Eye (tissue), 1 donor: ENCODE measurements at regions not wholly inside any gene's neighbourhood (a gene's known extent, or its start where the extent isn't known, plus 50 kb on each side); places are given as distances from the start of the nearest gene placed in this dataset.

ENCODE experiments used
- DNase-seq: peaks from one replicate; pipeline ENCODE4 v3.0.0-alpha.2; 2015

DNA sequence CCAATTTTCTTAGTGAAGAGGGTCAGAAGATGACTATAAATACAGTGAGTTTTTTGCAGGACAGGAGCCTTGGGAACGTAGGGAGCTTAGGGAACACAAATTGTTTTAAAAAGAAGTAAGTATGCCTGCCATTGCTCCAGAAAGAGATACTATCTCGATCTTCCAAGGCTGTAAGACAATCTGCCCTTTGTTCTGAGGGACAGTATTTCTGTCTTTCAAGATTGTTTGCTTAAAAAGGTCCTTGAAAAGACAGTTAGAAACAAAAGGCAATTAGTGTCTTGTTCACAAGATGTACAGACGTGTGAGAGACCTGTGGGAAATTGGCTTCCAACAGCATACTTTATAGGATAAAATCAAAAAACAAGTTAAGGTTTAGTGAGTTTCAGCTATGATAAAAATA lies 321.2 kb upstream of the FAR2 start:
- no peak for DNase-seq

DNA sequence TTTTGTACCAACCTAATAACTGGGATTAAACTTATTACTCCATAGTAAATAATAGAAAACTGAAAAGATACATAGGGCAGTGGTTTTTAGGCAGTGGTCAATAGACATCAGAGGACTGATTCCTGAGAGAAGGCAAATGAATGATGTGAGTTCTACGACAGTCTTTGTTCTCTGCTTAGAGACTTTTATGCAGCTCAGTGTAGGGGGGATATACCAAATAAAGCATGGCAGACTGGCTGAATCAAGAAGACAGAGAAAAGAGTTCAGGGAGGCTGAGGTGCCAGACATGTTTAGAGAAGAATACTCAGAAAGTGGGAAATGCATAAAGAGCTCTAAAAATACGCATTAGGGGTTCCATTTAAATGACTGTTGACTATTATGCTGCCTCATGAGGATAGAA lies 320.8 kb upstream of the FAR2 start:
- no peak for DNase-seq

- no peak for DNase-seq
These were observed 318.6 kb upstream of the FAR2 start for GRCh38 chr12:28830491-28830890.

DNA sequence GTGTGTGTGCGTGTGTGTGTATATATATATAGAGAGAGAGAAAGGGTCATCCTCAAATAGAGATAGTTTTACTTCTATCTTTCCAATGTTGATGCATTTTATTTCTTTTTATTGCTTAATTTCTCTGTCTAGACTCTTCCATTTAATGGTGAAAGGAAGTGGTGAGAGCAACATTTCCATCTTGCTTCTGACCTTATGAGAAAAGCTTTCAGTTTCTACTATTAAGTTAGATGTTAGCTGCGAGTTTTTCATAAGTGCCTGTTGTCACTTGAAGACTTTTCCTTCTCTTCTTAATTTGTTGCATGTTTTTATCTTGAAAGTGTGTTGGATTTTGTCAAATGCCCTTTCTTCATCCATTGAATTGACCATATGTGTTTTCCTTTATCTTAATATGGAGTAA lies 304.4 kb upstream of the FAR2 start:
- no peak for DNase-seq

GRCh38 chr12:28851781-28852180 lies 297.3 kb upstream of the FAR2 start:
- no peak for DNase-seq

GRCh38 chr12:28855761-28856310 lies 293.2 kb upstream of the FAR2 start:
- DNase-seq: no peak

DNA sequence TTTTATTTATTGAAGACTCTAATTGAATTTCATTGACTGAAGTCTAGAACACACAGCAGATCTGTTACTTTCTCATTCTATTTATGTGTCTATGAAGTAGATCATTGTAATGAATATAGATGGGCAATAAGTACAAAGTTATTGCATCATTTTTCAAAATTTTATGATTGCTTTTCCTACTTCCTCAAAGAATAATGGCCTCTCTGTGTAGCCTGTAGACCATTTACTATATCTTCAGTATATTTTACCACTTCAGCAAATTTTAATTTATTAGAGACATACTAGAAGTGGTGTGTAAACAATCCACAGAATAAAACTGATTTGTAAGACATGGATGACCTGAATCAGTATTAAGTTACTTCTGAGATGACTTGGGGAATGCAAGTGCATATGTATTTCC lies 291.7 kb upstream of the FAR2 start:
- no peak for DNase-seq

DNA sequence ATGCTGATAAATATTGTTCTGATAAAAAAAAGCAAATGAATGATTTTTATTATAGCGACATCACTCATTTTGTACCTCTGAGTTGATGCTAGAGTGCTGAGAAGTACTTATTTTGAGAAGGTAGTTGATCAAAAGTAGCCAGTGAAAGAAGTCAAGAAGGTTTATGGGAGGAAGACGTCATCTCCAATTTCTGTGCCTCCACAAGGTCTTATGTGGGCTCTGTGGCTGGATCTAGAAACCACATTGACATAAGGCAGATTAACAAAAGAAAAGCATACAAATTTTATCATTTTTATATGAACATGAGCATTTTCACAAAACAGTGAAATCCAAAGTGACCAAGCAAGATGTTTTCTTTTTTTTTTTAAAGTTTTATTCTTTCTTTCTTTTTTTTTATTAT lies 289.5 kb upstream of the FAR2 start:
- DNase-seq: no peak

GRCh38 chr12:28865776-28866175 lies 283.3 kb upstream of the FAR2 start:
- no peak for DNase-seq

- no peak for DNase-seq
These were observed 282.8 kb upstream of the FAR2 start for GRCh38 chr12:28866296-28866695.

- DNase-seq: no peak
These were observed 282.2 kb upstream of the FAR2 start for GRCh38 chr12:28866715-28867503.

GRCh38 chr12:28868414-28868813 lies 280.7 kb upstream of the FAR2 start:
- no peak for DNase-seq

- DNase-seq: no peak
These were observed 279.9 kb upstream of the FAR2 start for GRCh38 chr12:28869197-28869596.

DNA sequence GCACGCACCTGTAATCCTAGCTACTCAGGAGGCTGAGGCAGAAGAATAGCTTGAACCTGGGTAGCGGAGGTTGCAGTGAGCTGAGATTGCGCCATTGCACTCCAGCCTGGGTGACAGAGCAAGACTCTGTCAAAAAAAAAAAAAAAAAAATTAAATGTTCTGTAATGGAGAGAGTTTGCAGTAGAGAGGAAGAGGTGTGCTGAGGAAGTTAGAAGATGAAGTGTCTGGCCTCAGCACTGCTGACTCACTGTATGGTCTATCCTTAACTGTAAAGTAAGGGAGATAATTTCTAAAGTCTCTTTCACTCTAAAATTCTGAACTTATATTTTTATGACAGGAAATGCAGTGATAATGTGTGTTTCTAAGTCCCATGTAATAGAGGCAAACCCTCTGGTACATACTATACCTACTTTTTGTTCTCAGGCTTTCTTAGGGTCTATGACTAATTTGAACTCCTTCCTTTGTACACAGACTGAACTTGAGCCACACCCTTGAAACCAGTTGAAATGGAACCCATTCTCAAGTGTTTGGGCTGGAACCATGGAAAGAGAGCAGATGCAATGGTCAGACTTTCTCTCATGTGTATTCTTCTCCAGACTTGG lies 278.1 kb upstream of the FAR2 start:
- no peak for DNase-seq

DNA sequence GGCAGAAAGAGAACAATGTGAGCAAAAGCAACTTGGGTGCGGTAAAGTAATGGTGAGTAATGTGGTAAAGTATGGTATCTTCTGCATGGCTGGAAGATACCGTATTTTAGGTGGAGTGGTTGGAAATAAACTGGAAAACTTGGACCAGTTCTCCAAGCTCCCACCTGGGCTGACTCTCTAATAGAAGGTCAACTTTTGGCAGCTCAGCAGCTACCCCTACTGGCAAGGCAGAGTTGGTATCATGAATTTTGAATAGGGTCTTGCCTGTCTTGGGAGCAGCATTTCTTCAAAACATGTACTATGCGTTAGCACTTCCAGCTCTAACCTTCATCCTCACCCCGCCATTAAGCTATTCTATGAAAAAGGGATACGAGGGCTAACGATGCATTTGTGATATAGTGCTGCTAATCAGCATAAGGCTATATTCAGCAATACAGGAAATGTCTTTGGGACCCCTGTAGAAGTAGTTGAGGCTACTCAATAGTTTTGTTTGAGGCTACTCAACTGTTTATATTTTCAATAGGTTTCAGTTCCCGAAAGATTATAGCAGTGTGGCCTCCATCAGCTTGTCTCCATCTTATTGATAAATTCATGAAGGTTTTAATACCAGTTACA lies 276.3 kb upstream of the FAR2 start:
- peak; percentile 43 for DNase-seq

- DNase-seq: no peak
These were observed 274.3 kb upstream of the FAR2 start for GRCh38 chr12:28874758-28875157.

DNA sequence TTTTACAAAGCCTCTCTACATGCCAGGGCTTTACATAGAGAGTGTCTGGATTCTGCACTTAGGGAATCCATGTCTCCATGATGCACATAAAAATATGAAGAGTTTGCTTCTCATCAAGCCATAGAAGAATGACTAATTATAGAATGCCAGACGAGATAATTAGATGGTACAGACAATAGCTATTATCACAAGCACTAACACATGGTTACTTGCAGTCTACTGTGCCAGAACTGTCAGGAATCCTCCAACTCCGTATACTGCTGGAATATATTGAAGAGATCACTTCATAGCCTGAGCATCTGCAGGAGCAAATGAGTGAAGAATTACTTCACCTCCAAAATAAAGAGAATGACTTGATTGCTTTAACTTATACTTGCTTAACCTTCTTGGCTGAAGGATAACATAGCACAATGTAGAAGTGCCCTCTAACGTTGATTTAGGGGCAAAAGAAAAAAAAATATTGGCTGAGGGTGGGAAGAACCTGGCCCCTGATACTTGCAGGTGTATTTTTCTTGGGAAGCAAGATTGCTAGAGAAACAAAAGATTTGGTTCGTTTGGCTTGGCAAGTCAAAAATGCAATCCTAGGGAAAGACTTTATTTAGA lies 272.8 kb upstream of the FAR2 start:
- no peak for DNase-seq

- no peak for DNase-seq
These were observed 271.2 kb upstream of the FAR2 start for GRCh38 chr12:28877854-28878253.

- DNase-seq: no peak
These were observed 270.4 kb upstream of the FAR2 start for GRCh38 chr12:28878629-28879028.

- no peak for DNase-seq
These were observed 269.7 kb upstream of the FAR2 start for GRCh38 chr12:28879379-28879778.

GRCh38 chr12:28882444-28882843 lies 266.6 kb upstream of the FAR2 start:
- DNase-seq: no peak

DNA sequence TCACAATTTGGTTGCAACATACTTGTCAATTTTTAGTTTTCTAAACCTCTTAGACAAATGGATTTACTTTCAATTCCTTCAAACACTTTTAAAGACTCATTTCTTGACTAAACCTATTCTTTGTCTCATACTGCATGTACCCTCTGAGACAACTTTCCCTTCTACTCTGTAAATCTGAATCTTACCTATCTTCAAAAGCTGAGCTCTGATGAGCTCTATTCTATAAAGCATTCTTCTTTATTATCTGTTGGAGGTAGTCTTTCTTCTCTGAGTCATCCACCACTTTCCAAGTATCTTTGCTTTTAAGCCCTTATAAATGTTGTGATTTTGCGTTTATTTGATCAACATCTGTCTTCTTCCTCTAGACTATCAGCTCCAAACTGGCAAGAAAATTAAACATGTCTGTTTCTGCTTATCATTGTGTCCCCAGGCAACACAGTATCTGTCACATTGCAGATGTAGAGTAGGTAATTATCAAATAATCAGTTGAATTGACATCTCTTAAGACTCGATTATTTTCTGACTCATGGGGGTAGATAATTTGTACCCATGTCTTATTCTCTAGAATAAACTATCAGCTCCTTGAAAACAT lies 265.6 kb upstream of the FAR2 start:
- no peak for DNase-seq
